ENCODE measurements at regions not wholly inside any gene's neighbourhood (a gene's known extent, or its start where the extent isn't known, plus 50 kb on each side); places are given as distances from the start of the nearest gene placed in this dataset.
"Not testable (repeated sequence)": the region's sequence is repeated elsewhere in the genome, so short reads cannot be mapped to it uniquely, and the experiment has no call there.

DNA sequence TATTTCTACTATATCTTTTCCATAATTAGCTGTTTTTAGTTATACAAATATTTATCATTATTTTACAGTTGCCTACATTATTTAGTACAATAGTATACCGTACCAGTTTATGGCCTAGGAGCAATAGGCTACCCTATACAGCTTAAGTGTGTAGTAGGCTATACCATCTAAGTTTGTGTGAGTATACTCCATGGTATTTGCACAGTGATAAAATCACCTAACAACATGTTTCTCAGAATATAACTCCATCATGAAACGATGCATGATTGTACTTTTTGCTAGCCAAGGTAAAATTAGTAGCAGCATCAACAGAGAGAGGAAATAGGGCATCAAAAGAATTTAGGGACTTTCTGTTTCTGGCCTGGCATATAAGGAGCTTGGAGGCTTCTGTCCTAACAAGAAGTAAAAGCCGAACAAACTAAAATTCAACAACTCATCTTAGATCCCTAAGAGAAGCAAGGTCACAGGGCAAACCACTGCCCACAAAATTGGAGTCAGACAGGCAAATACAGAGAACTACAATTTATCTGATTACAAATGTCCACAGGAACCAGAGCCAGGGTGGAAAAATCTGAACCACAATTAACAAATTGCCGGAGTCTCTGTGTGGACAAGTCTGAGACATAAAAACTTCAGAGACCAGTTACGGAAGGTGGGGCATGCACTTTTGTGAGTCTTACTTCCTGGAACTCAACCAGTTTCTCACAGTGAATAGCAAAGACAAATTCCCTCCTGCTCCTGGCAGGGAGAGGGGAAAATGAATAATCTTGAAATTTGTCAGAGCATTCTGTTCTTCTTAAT, 671.4 kb downstream of the RFPL4B start:
- H3K27ac ChIP-seq = peak overlapping the region; percentile 26
- intact Hi-C loops (cut with DNase I) = no loop called here

GRCh38 chr6:113019176-113019575, 672.0 kb downstream of the RFPL4B start:
- Histone ChIP-seq H3K27ac (peak overlapping the region; percentile 26), H3K27me3 (ENCODE audit: low read depth) (no peaks in the 10 kb centered on the region), H3K4me1 (peaks cover 3% of the 10 kb centered on the region), H3K36me3 (no peaks in the 10 kb centered on the region), H3K4me3 (no peak overlapping the region), H3K9me3 (no peaks in the 10 kb centered on the region)
- intact Hi-C loops (cut with DNase I) = no loop called here
- DNase-seq = no peak
- no peak for TF ChIP-seq CTCF (IDR thresholded peaks at IDR 0.05)
- ATAC-seq = no peak

More for the DNA sequence above, 671.4 kb downstream of the RFPL4B start:
- H3K27me3 ChIP-seq (ENCODE audit: low read depth) = no peaks in the 10 kb centered on the region
- DNase-seq (no peak), ATAC-seq (no peak)
- H3K4me1 ChIP-seq = peaks cover 3% of the 10 kb centered on the region
- no peaks in the 10 kb centered on the region for H3K9me3 ChIP-seq
- H3K36me3 ChIP-seq = no peaks in the 10 kb centered on the region
- TF ChIP-seq CTCF (IDR thresholded peaks at IDR 0.05) = no peak
- no peak overlapping the region for H3K4me3 ChIP-seq

- no peak for TF ChIP-seq CTCF (IDR thresholded peaks at IDR 0.05)
- intact Hi-C loops (cut with DNase I) = no loop called here
- Histone ChIP-seq H3K4me3 (no peak overlapping the region), H3K4me1 (no peaks in the 10 kb centered on the region), H3K27ac (no peak overlapping the region), H3K36me3 (no peaks in the 10 kb centered on the region), H3K9me3 (no peaks in the 10 kb centered on the region), H3K27me3 (ENCODE audit: low read depth) (no peaks in the 10 kb centered on the region)
- ATAC-seq (no peak), DNase-seq (no peak)
Measured at GRCh38 chr6:113027780-113028179, 680.6 kb downstream of the RFPL4B start.

GRCh38 chr6:113029161-113029560, 682.0 kb downstream of the RFPL4B start:
- H3K27me3 ChIP-seq (ENCODE audit: low read depth); DNase-seq; H3K36me3 ChIP-seq; H3K9me3 ChIP-seq; H3K27ac ChIP-seq; intact Hi-C loops (cut with DNase I); H3K4me3 ChIP-seq; ATAC-seq; H3K4me1 ChIP-seq: not testable (repeated sequence)

DNA sequence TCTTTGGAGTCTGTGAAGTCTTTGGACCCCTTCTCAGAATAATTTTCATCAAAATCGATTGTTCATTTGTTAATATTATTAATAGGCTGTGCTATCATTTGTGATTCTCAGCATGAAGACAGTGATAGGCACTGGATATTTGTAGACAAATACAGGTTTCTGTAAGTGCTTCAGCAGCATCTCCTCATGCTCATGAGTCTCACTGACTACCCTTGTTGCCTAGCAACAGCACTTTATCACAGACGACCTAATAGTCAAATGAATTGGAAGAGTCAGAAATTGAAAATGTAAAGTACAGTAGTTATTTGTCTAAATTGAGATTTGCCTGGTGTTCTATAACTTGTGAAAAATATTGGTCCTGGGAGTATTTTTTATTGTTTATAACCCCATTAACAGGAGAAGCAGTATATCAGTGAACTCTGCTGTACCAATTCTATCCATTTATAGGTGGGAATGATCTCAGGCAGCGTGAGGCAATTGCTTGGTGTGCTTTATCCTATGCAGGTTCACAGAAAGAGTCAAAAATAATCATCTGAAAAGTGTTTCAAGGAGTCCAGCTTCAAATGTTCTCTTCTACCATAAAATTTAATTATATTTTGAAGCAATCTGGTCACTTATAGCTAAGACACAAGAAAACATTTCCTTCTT, 684.6 kb downstream of the RFPL4B start:
- no peak overlapping the region for H3K4me3 ChIP-seq
- no peak for ATAC-seq
- H3K27ac ChIP-seq = no peak overlapping the region
- no peaks in the 10 kb centered on the region for H3K27me3 ChIP-seq (ENCODE audit: low read depth)
- no peaks in the 10 kb centered on the region for H3K9me3 ChIP-seq
- no peak for TF ChIP-seq CTCF (IDR thresholded peaks at IDR 0.05)
- intact Hi-C loops (cut with DNase I) = no loop called here
- no peaks in the 10 kb centered on the region for H3K4me1 ChIP-seq
- no peaks in the 10 kb centered on the region for H3K36me3 ChIP-seq
- DNase-seq = no peak

- ATAC-seq = no peak
- Histone ChIP-seq H3K4me3 (no peak overlapping the region), H3K27me3 (ENCODE audit: low read depth) (no peaks in the 10 kb centered on the region), H3K27ac (no peak overlapping the region), H3K9me3 (no peaks in the 10 kb centered on the region), H3K36me3 (no peaks in the 10 kb centered on the region), H3K4me1 (no peaks in the 10 kb centered on the region)
- DNase-seq = no peak
- TF ChIP-seq CTCF (IDR thresholded peaks at IDR 0.05) = no peak
- intact Hi-C loops (cut with DNase I) = no loop called here
Measured at GRCh38 chr6:113039005-113039404, 691.9 kb downstream of the RFPL4B start.
